Pancreas (tissue), 10 donors: ENCODE measurements at regions not wholly inside any gene's neighbourhood (a gene's known extent, or its start where the extent isn't known, plus 50 kb on each side); places are given as distances from the start of the nearest gene placed in this dataset.

Experiments used
- ATAC-seq, 4 donors: fragments of 200-7000 bp; cut with Tn5 transposase; one replicate each; pipeline versions ENCODE4 v1.8.0 to v1.9.1; 2020; ENCODE audit warnings: mild to moderate bottlenecking in 4 of 4, moderate library complexity in 4 of 4
- DNase-seq, 6 donors: peaks; one replicate each; pipeline ENCODE4 v3.0.0-alpha.2; 2020
- FAIRE-seq: peaks from 2 replicates; lab custom pipeline; 2012; peaks lifted over from hg19 to GRCh38; lab: Jason Lieb, UNC
- H3K27ac ChIP-seq, 4 donors: fragments of 200-600 bp; sonication (generic); 1 replicate in 3 of 4; 2 replicates in 1 of 4; pipeline versions ENCODE4 v1.5.0 to v1.8.0; 2020
- H3K27me3 ChIP-seq, 4 donors: fragments of 200-600 bp; one replicate each; pipeline ENCODE4 v1.8.0; 2021
- H3K36me3 ChIP-seq, 3 donors: fragments of 200-600 bp; sonication (generic) in 1 of 3; one replicate each; pipeline versions ENCODE4 v1.5.0 to v1.8.0; 2020 to 2021
- H3K4me1 ChIP-seq, 3 donors: fragments of 200-600 bp; one replicate each; pipeline ENCODE4 v1.8.0; 2021
- H3K4me3 ChIP-seq, 4 donors: fragments of 200-600 bp; sonication (generic) in 2 of 4; one replicate each; pipeline versions ENCODE4 v1.5.0 to v1.8.0; 2020 to 2021
- H3K9me3 ChIP-seq, 4 donors: fragments of 200-600 bp; one replicate each; pipeline ENCODE4 v1.8.0; 2021
- CTCF ChIP-seq, 4 donors: fragments of 200-600 bp; sonication (generic) in 3 of 4; IDR thresholded peaks; one replicate each; pipeline versions ENCODE4 v1.5.0 to v1.8.0; 2021; ENCODE audit warnings: antibody characterized with exemption in 4 of 4
- WGBS, 2 donors: extraction: QIAGEN DNeasy Blood & Tissue Kit; methylation state at CpG; one replicate each; pipeline ENCODE4 v1.1.7; 2013; 5-methylcytosine and 5-hydroxymethylcytosine counted together
- intact Hi-C, 3 donors: fragments of 100-400 bp; cut with DNase I; formaldehyde crosslinking; loops; one replicate each; pipeline versions ENCODE4 v1.11.1 to v1.14.2; 2022
- donor health status: healthy with polysubstance abuse.
- donor health status: DM: no; HTN: no; CAD: no; lungs with moderate emphysema.
- donor health status: DM: no; HTN: no; CAD: no.
- donor health status: control.
- donor health status: control.
- donor health status: Bipolar disorder and iron deficiency.
- donor health status: DM: yes; HTN: yes; CAD: no.
- donor health status: DM: no; HTN: no; CAD: no.
- donor health status: DM: no; HTN: no; CAD: no.
- donor health status: DM: yes; HTN: yes; CAD: no.

GRCh38 chr14:98878282-98878681 lies 393.7 kb downstream of the BCL11B start:
- no peak for TF ChIP-seq CTCF (IDR thresholded peaks at IDR 0.05)
- Histone ChIP-seq H3K36me3 (no peaks in the 10 kb centered on the region), H3K4me1 (no peaks in the 10 kb centered on the region), H3K4me3 (no peak overlapping the region), H3K27me3 (no peaks in the 10 kb centered on the region), H3K9me3 (no peaks in the 10 kb centered on the region), H3K27ac (no peak overlapping the region)
- DNase-seq (no peak), FAIRE-seq (no peak), ATAC-seq (no peak)
- WGBS, 2 donors, result 72 to 81% methylated on average over 3 of the region's 3 CpGs
- intact Hi-C loops, result no loop called here

- 78 to 89% methylated on average over 8 of the region's 8 CpGs for WGBS, 2 donors
- no peaks in the 10 kb centered on the region for H3K9me3 ChIP-seq
- no peak overlapping the region for H3K27ac ChIP-seq
- TF ChIP-seq CTCF (IDR thresholded peaks at IDR 0.05), result no peak
- FAIRE-seq (no peak), ATAC-seq (no peak), DNase-seq (no peak)
- no peaks in the 10 kb centered on the region for H3K36me3 ChIP-seq
- intact Hi-C loops, result no loop called here
- H3K4me1 ChIP-seq, result no peaks in the 10 kb centered on the region
- no peak overlapping the region for H3K4me3 ChIP-seq
- H3K27me3 ChIP-seq, result no peaks in the 10 kb centered on the region
These were observed 385.0 kb downstream of the BCL11B start for GRCh38 chr14:98886982-98887381.

GRCh38 chr14:98888281-98888680 lies 383.7 kb downstream of the BCL11B start:
- Histone ChIP-seq H3K36me3 (no peaks in the 10 kb centered on the region), H3K4me3 (no peak overlapping the region), H3K9me3 (no peaks in the 10 kb centered on the region), H3K27ac (no peak overlapping the region), H3K27me3 (no peaks in the 10 kb centered on the region), H3K4me1 (no peaks in the 10 kb centered on the region)
- FAIRE-seq, result no peak
- no peak for TF ChIP-seq CTCF (IDR thresholded peaks at IDR 0.05)
- intact Hi-C loops, result no loop called here
- ATAC-seq, result no peak
- DNase-seq, result no peak
- 70 to 77% methylated on average over 3 of the region's 3 CpGs for WGBS, 2 donors

DNA sequence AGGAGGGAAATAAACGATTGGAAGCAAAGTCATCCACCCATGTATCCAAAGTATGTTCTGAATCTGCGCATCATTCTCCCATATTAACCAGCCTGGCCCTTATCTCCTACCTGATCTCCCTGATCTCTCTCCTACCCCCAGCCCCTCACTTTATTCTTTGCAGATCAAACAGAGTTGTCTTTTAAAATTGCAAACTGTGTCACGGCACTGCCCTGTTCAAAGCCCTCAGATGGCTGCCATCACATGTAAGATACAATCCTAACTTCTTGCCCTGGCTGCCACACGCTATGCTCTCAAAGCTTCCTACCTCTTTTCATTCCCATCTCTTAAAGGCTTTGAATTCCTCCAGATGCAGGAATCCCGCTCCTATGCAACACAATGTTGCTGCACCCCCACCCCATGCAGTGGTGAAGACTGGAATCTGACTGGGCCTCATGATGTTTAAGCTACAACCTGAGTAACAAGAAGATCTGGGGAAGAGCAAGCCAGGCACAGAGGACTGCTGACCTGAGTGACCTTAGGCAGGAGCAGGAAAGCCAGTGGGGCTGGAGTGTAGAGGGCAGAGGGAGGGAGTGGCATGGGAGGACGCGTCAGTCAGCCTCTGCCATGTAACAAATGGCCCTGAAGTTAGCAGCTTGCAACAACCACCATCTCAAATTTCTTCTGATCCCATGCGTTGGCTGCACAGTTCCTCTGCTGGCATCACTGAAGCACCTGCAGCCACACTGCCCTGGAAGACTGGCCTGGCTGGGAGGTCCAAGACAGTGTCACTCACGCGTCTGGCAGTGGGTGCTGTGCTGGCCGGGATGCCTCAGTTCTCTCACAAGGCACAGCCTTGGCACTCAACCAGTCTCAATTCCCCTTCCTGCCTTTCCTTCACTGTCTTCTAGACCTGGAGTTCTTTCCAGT lies 382.8 kb downstream of the BCL11B start:
- Histone ChIP-seq H3K4me1 (no peaks in the 10 kb centered on the region), H3K4me3 (no peak overlapping the region), H3K9me3 (no peaks in the 10 kb centered on the region), H3K27ac (no peak overlapping the region), H3K27me3 (no peaks in the 10 kb centered on the region), H3K36me3 (no peaks in the 10 kb centered on the region)
- intact Hi-C loops, result no loop called here
- DNase-seq (no peak), FAIRE-seq (no peak), ATAC-seq (no peak)
- 92 to 93% methylated on average over 11 of the region's 11 CpGs for WGBS, 2 donors
- TF ChIP-seq CTCF (IDR thresholded peaks at IDR 0.05), result no peak

DNA sequence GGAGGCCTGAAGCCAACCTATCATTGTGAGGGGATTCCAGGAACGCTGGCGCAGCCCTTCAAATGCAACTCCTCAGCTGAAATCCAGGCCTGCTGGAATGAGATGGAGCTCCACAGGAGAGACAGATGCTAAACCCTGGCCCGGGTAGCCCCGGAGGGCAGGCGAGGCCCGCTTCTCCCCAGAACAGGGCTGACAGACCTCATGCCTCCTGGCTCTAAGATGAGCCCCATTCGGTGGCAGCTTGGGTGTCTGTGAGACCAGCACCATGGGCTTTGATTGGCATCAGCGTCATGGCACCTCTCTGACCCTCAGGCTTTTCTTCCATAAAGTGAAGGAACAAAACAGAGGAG lies 382.2 kb downstream of the BCL11B start:
- 90 to 95% methylated on average over 8 of the region's 8 CpGs for WGBS, 2 donors
- ATAC-seq (no peak), DNase-seq (no peak), FAIRE-seq (no peak)
- Histone ChIP-seq H3K4me1 (no peaks in the 10 kb centered on the region), H3K4me3 (no peak overlapping the region), H3K36me3 (no peaks in the 10 kb centered on the region), H3K27ac (no peak overlapping the region), H3K27me3 (no peaks in the 10 kb centered on the region), H3K9me3 (no peaks in the 10 kb centered on the region)
- intact Hi-C loops, result no loop called here
- TF ChIP-seq CTCF (IDR thresholded peaks at IDR 0.05), result no peak
